OCI-LY7 (cell line): ENCODE measurements at regions not wholly inside any gene's neighbourhood (a gene's known extent, or its start where the extent isn't known, plus 50 kb on each side); places are given as distances from the start of the nearest gene placed in this dataset.

Source experiments
- BruUV-seq: library from RNA; stranded (reverse); fragments of 400-500 nt; replicated peaks from 2 replicates; lab custom pipeline; 2021; lab: Mats Ljungman, UMichigan
- CTCF ChIA-PET: fragments of 300-600 bp; sonication (Branson Sonifier 250); formaldehyde crosslinking; loops from one replicate; lab custom pipeline; 2022; ENCODE audit warnings: antibody characterized with exemption; ENCODE audit not compliant: unreplicated experiment; lab: Charles Lee
- POLR2A ChIA-PET: fragments of 300-600 bp; sonication (Branson Sonifier 250); formaldehyde crosslinking; loops from one replicate; lab custom pipeline; 2022; ENCODE audit warnings: antibody characterized with exemption; lab: Charles Lee
- DNase-seq: peaks from one replicate; pipeline ENCODE4 v3.0.0-alpha.2; 2015; ENCODE audit warnings: low spot score
- H2AFZ ChIP-seq: fragments of 200-600 bp; sonication (generic), shearing (Covaris generic); 2 replicates; pipeline ENCODE4 v1.6.1; 2014; ENCODE audit warnings: mild to moderate bottlenecking, antibody characterized with exemption, low read length, moderate library complexity
- H3K27ac ChIP-seq: fragments of 200-600 bp; sonication (generic); 2 replicates; pipeline ENCODE4 v1.5.1; 2014; ENCODE audit warnings: mixed run types, low read depth, mild to moderate bottlenecking, moderate library complexity, low read length, inconsistent platforms; ENCODE audit not compliant: poor library complexity, severe bottlenecking
- H3K36me3 ChIP-seq: fragments of 200-600 bp; sonication (generic); 2 replicates; pipeline ENCODE4 v1.6.1; 2014; ENCODE audit warnings: mild to moderate bottlenecking, antibody characterized with exemption, low read length, moderate library complexity, mixed read lengths; ENCODE audit not compliant: insufficient read depth
- H3K4me1 ChIP-seq: fragments of 200-600 bp; sonication (generic); 2 replicates; pipeline ENCODE4 v1.5.1; 2014; ENCODE audit warnings: mild to moderate bottlenecking, low read length; ENCODE audit not compliant: insufficient read depth, poor library complexity, severe bottlenecking
- H3K4me2 ChIP-seq: fragments of 200-600 bp; sonication (generic); 2 replicates; pipeline ENCODE4 v1.6.1; 2014; ENCODE audit warnings: mild to moderate bottlenecking, low read length
- H3K4me3 ChIP-seq: fragments of 200-600 bp; sonication (generic); 2 replicates; pipeline ENCODE4 v1.5.1; 2014; ENCODE audit warnings: mild to moderate bottlenecking, low read depth, low read length; ENCODE audit not compliant: poor library complexity, severe bottlenecking
- H3K79me2 ChIP-seq: fragments of 200-600 bp; sonication (generic); 2 replicates; pipeline ENCODE4 v1.6.1; 2016; ENCODE audit warnings: low read depth, mild to moderate bottlenecking, low read length, moderate library complexity, mixed read lengths; ENCODE audit not compliant: insufficient read depth
- H3K9me2 ChIP-seq: fragments of 200-600 bp; sonication (generic); 2 replicates; pipeline ENCODE4 v1.6.1; 2016; ENCODE audit warnings: mild to moderate bottlenecking, low read length, mixed read lengths; ENCODE audit not compliant: insufficient read depth
- H3K9me3 ChIP-seq: fragments of 200-600 bp; sonication (generic); 2 replicates; pipeline ENCODE4 v1.6.1; 2014; ENCODE audit warnings: mild to moderate bottlenecking, mixed run types, low read length, mixed read lengths
- H4K20me1 ChIP-seq: fragments of 200-600 bp; sonication (generic); 2 replicates; pipeline ENCODE4 v1.6.1; 2014; ENCODE audit warnings: mild to moderate bottlenecking, antibody characterized with exemption, low read length, moderate library complexity, mixed read lengths; ENCODE audit not compliant: insufficient read depth
- EZH2phosphoT487 ChIP-seq: fragments of 200-600 bp; sonication (generic); IDR thresholded peaks from 2 replicates; pipeline ENCODE4 v1.6.1; 2018; ENCODE audit warnings: low read depth, borderline replicate concordance, mild to moderate bottlenecking, mixed run types, antibody characterized with exemption, low read length, moderate library complexity, mixed read lengths
- intact Hi-C: fragments of 100-400 bp; cut with micrococcal nuclease; formaldehyde crosslinking; loops from one replicate; pipeline ENCODE4 v1.10.0; 2022; ENCODE audit not compliant: unreplicated experiment
- TF ChIP-seq, protein P1 (sequence below): fragments of 200-600 bp; sonication (generic); conservative IDR thresholded peaks from 2 replicates; pipeline ENCODE4 v1.5.1; 2014; ENCODE audit warnings: mild to moderate bottlenecking, antibody characterized with exemption, low read length, moderate library complexity, mixed read lengths

GRCh38 chr2:221999166-221999565 lies 299.6 kb downstream of the PAX3 start:
- no peak for DNase-seq
- TF ChIP-seq, protein P1, sequence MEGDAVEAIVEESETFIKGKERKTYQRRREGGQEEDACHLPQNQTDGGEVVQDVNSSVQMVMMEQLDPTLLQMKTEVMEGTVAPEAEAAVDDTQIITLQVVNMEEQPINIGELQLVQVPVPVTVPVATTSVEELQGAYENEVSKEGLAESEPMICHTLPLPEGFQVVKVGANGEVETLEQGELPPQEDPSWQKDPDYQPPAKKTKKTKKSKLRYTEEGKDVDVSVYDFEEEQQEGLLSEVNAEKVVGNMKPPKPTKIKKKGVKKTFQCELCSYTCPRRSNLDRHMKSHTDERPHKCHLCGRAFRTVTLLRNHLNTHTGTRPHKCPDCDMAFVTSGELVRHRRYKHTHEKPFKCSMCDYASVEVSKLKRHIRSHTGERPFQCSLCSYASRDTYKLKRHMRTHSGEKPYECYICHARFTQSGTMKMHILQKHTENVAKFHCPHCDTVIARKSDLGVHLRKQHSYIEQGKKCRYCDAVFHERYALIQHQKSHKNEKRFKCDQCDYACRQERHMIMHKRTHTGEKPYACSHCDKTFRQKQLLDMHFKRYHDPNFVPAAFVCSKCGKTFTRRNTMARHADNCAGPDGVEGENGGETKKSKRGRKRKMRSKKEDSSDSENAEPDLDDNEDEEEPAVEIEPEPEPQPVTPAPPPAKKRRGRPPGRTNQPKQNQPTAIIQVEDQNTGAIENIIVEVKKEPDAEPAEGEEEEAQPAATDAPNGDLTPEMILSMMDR: no peak
- CTCF ChIA-PET: no interaction called here
- H3K4me2 ChIP-seq: no peak overlapping the region
- H4K20me1 ChIP-seq: no peaks in the 10 kb centered on the region
- POLR2A ChIA-PET: no interaction called here
- no peaks in the 10 kb centered on the region for H3K9me3 ChIP-seq
- H3K79me2 ChIP-seq: no peaks in the 10 kb centered on the region
- no peaks in the 10 kb centered on the region for H3K9me2 ChIP-seq
- no peak overlapping the region for H3K27ac ChIP-seq
- intact Hi-C loops: no loop called here
- no peaks in the 10 kb centered on the region for H3K4me1 ChIP-seq
- no TSS peak for BruUV-seq
- H2AFZ ChIP-seq: no peak overlapping the region
- H3K4me3 ChIP-seq: no peak overlapping the region
- H3K36me3 ChIP-seq: no peaks in the 10 kb centered on the region

DNA sequence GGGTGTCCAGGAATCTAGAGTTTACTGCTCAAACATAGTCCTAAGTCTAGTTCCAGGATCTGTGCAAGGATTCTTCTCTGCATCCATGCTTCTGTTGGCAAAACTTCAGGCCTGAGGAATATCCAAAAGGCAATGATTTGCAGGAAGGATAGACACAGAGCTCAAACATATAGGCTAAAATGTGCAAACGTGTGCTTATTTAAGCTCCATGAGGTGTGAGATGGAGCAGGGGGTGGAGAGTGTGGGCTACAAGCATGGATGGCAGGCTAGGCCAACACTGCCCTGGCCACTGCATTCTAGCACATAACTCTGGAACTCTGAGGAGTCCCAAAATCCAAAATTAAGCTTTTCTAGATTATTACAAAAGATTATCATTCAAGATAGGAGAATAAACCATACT lies 301.1 kb downstream of the PAX3 start:
- Histone ChIP-seq H4K20me1 (no peaks in the 10 kb centered on the region), H2AFZ (no peak overlapping the region), H3K4me2 (no peak overlapping the region), H3K36me3 (no peaks in the 10 kb centered on the region), H3K9me2 (no peaks in the 10 kb centered on the region), H3K9me3 (no peaks in the 10 kb centered on the region), H3K4me3 (no peak overlapping the region), H3K79me2 (no peaks in the 10 kb centered on the region), H3K27ac (no peak overlapping the region), H3K4me1 (no peaks in the 10 kb centered on the region)
- TF ChIP-seq, protein P1: no peak
- TF ChIP-seq EZH2phosphoT487: no peak
- no peak for DNase-seq
- BruUV-seq: no TSS peak
- ChIA-PET CTCF (no interaction called here), POLR2A (interaction anchor here (0.8 kb wide), 1 partner anchor 8 kb away, joined by 3 read pairs; no protein-coding TSS in a partner anchor)
- intact Hi-C loops: no loop called here

- no peak overlapping the region for H3K4me2 ChIP-seq
- H3K9me3 ChIP-seq: no peaks in the 10 kb centered on the region
- H3K27ac ChIP-seq: no peak overlapping the region
- intact Hi-C loops: no loop called here
- no peaks in the 10 kb centered on the region for H3K9me2 ChIP-seq
- POLR2A ChIA-PET: interaction anchor here (0.6 kb wide), 1 partner anchor 72 kb away, joined by 3 read pairs; no protein-coding TSS in a partner anchor
- no peaks in the 10 kb centered on the region for H3K4me1 ChIP-seq
- no peaks in the 10 kb centered on the region for H4K20me1 ChIP-seq
- no peak overlapping the region for H2AFZ ChIP-seq
- DNase-seq: no peak
- TF ChIP-seq, protein P1: no peak
- TF ChIP-seq EZH2phosphoT487: no peak
- no peaks in the 10 kb centered on the region for H3K36me3 ChIP-seq
- BruUV-seq: no TSS peak
- no peaks in the 10 kb centered on the region for H3K79me2 ChIP-seq
- no peak overlapping the region for H3K4me3 ChIP-seq
- CTCF ChIA-PET: no interaction called here
Measured at GRCh38 chr2:221997100-221997499, 301.7 kb downstream of the PAX3 start.
